ENCODE measurements at regions not wholly inside any gene's neighbourhood (a gene's known extent, or its start where the extent isn't known, plus 50 kb on each side); places are given as distances from the start of the nearest gene placed in this dataset.

DNA sequence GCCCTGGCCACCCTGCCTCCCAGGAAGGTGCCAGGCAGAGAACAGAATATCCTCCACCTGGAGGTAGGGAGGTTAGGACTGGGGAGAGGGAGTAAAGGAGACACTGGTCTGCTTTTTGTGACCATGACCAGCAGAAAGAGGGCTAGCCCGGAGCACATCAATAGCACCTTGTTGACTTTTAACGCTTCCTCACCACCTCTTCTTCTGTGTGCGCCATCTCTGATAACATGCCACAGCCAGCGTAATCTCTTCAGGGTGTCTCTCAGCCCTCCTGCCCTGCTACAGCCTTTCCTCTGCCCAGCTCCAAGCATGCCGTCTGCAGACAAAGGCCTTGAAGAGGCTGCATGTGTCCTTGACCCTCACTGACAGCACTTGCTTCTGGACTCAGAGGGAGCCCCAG lies 50.9 kb upstream of the GJA5 start:
- no peak for TF ChIP-seq ISL1 (CRISPR knock-in tag; IDR thresholded peaks at IDR 0.05)
- TF ChIP-seq ZC3H10 (CRISPR knock-in tag; IDR thresholded peaks at IDR 0.05): no peak
- TF ChIP-seq ZFP30 (CRISPR knock-in tag; IDR thresholded peaks at IDR 0.05): no peak
- TF ChIP-seq RARB (CRISPR knock-in tag; IDR thresholded peaks at IDR 0.05): no peak
- TF ChIP-seq ZNF8 (CRISPR knock-in tag; IDR thresholded peaks at IDR 0.05): no peak
- no peak for TF ChIP-seq ZNF70 (CRISPR knock-in tag; IDR thresholded peaks at IDR 0.05)
- no peak for TF ChIP-seq CSDC2 (CRISPR knock-in tag; IDR thresholded peaks at IDR 0.05)
- TF ChIP-seq TOX (CRISPR knock-in tag; IDR thresholded peaks at IDR 0.05; ENCODE audit: borderline replicate concordance): no peak
